ENCODE measurements at regions not wholly inside any gene's neighbourhood (a gene's known extent, or its start where the extent isn't known, plus 50 kb on each side); places are given as distances from the start of the nearest gene placed in this dataset.

- TF ChIP-seq CTCF (IDR thresholded peaks at IDR 0.05) = no peak
- intact Hi-C loops (cut with DNase I; ENCODE audit: low total_unique reads) = no loop called here
- Histone ChIP-seq H3K27me3 (peaks cover 0 to 3% of the 10 kb centered on the region in 2 donors), H3K27ac (no peak overlapping the region), H3K9me3 (no peaks in the 10 kb centered on the region), H3K4me3 (no peak overlapping the region), H3K4me1 (peaks cover 0 to under 1% (median 0%) of the 10 kb centered on the region in 4 donors), H3K36me3 (no peaks in the 10 kb centered on the region)
- DNase-seq = no peak
Measured at GRCh38 chr7:68438811-68439210, 1159.5 kb upstream of the AUTS2 start.

- Histone ChIP-seq H3K27ac (no peak overlapping the region), H3K9me3 (no peaks in the 10 kb centered on the region), H3K36me3 (no peaks in the 10 kb centered on the region), H3K27me3 (peaks cover 0 to 3% of the 10 kb centered on the region in 2 donors), H3K4me1 (no peaks in the 10 kb centered on the region), H3K4me3 (no peak overlapping the region)
- TF ChIP-seq CTCF (IDR thresholded peaks at IDR 0.05) = no peak
- intact Hi-C loops (cut with DNase I; ENCODE audit: low total_unique reads) = no loop called here
- no peak for DNase-seq
Measured at GRCh38 chr7:68439897-68440296, 1158.4 kb upstream of the AUTS2 start.

GRCh38 chr7:68440866-68441265 is 1157.4 kb upstream of the AUTS2 start:
- Histone ChIP-seq H3K27ac (no peak overlapping the region), H3K9me3 (no peaks in the 10 kb centered on the region), H3K4me3 (no peak overlapping the region), H3K4me1 (no peaks in the 10 kb centered on the region), H3K27me3 (peaks cover 0 to 3% of the 10 kb centered on the region in 2 donors), H3K36me3 (no peaks in the 10 kb centered on the region)
- DNase-seq = no peak
- TF ChIP-seq CTCF (IDR thresholded peaks at IDR 0.05) = no peak
- intact Hi-C loops (cut with DNase I; ENCODE audit: low total_unique reads) = no loop called here

- Histone ChIP-seq H3K4me3 (no peak overlapping the region), H3K36me3 (no peaks in the 10 kb centered on the region), H3K27ac (no peak overlapping the region), H3K9me3 (no peaks in the 10 kb centered on the region), H3K4me1 (no peaks in the 10 kb centered on the region), H3K27me3 (peaks cover 0 to 3% of the 10 kb centered on the region in 2 donors)
- DNase-seq = no peak
- TF ChIP-seq CTCF (IDR thresholded peaks at IDR 0.05) = no peak
- intact Hi-C loops (cut with DNase I; ENCODE audit: low total_unique reads) = no loop called here
Measured at GRCh38 chr7:68441645-68442044, 1156.6 kb upstream of the AUTS2 start.

GRCh38 chr7:68442931-68443631 is 1155.2 kb upstream of the AUTS2 start:
- TF ChIP-seq CTCF (IDR thresholded peaks at IDR 0.05) = no peak
- H3K4me3 ChIP-seq = no peak overlapping the region
- intact Hi-C loops (cut with DNase I; ENCODE audit: low total_unique reads) = no loop called here

More at GRCh38 chr7:68442931-68443631, 1155.2 kb upstream of the AUTS2 start:
- H3K27ac ChIP-seq = no peak overlapping the region
- no peaks in the 10 kb centered on the region for H3K36me3 ChIP-seq
- no peaks in the 10 kb centered on the region for H3K9me3 ChIP-seq
- no peak for DNase-seq
- no peaks in the 10 kb centered on the region for H3K27me3 ChIP-seq
- no peaks in the 10 kb centered on the region for H3K4me1 ChIP-seq
